DOHH2 (cell line): ENCODE measurements at regions not wholly inside any gene's neighbourhood (a gene's known extent, or its start where the extent isn't known, plus 50 kb on each side); places are given as distances from the start of the nearest gene placed in this dataset.

Experiments
- H3F3A ChIP-seq: fragments of 200-600 bp; sonication (generic), shearing (Covaris generic); 2 replicates; pipeline ENCODE4 v1.6.0; 2016; ENCODE audit warnings: antibody characterized with exemption, mild to moderate bottlenecking; ENCODE audit not compliant: control insufficient read depth, insufficient read depth
- H3K27ac ChIP-seq: fragments of 200-600 bp; sonication (generic); 2 replicates; pipeline ENCODE4 v1.5.1; 2014; ENCODE audit warnings: low read depth, mild to moderate bottlenecking, low read length, moderate library complexity
- H3K27me3 ChIP-seq: fragments of 200-600 bp; sonication (generic); 2 replicates; pipeline ENCODE4 v1.6.1; 2014; ENCODE audit warnings: mild to moderate bottlenecking, low read length, mixed read lengths; ENCODE audit not compliant: control insufficient read depth
- H3K36me3 ChIP-seq: fragments of 200-600 bp; sonication (generic); 2 replicates; pipeline ENCODE4 v1.6.1; 2014; ENCODE audit warnings: mild to moderate bottlenecking, low read length, moderate library complexity, mixed read lengths; ENCODE audit not compliant: control insufficient read depth
- H3K4me1 ChIP-seq: fragments of 200-600 bp; sonication (generic); 2 replicates; pipeline ENCODE4 v1.6.1; 2014; ENCODE audit warnings: mild to moderate bottlenecking, low read length, mixed read lengths; ENCODE audit not compliant: control insufficient read depth
- H3K4me2 ChIP-seq: fragments of 200-600 bp; sonication (generic); 2 replicates; pipeline ENCODE4 v1.6.0; 2014; ENCODE audit warnings: mild to moderate bottlenecking, low read length, moderate library complexity
- H3K4me3 ChIP-seq: fragments of 200-600 bp; sonication (generic); 2 replicates; pipeline ENCODE4 v1.5.1; 2014; ENCODE audit warnings: mild to moderate bottlenecking, low read length, mixed read lengths
- H3K79me2 ChIP-seq: fragments of 200-600 bp; sonication (generic); 2 replicates; pipeline ENCODE4 v1.6.1; 2014; ENCODE audit warnings: mild to moderate bottlenecking, low read length, mixed read lengths; ENCODE audit not compliant: control insufficient read depth
- H3K9me2 ChIP-seq: fragments of 200-600 bp; sonication (generic); replicated peaks from 2 replicates; pipeline ENCODE4 v1.6.1; 2014; ENCODE audit warnings: mild to moderate bottlenecking, low read length, mixed read lengths; ENCODE audit not compliant: control insufficient read depth
- H3K9me3 ChIP-seq: fragments of 200-600 bp; sonication (generic); 2 replicates; pipeline ENCODE4 v1.6.1; 2014; ENCODE audit warnings: antibody characterized with exemption, low read length, mixed read lengths; ENCODE audit not compliant: control insufficient read depth, insufficient read depth
- H4K20me1 ChIP-seq: fragments of 200-600 bp; sonication (generic); 2 replicates; pipeline ENCODE4 v1.6.0; 2014; ENCODE audit warnings: low read depth, mild to moderate bottlenecking, antibody characterized with exemption, low read length, moderate library complexity; ENCODE audit not compliant: control insufficient read depth, insufficient read depth
- EZH2phosphoT487 ChIP-seq: fragments of 200-600 bp; sonication (generic); IDR thresholded peaks from 2 replicates; pipeline ENCODE4 v1.6.1; 2017; ENCODE audit warnings: borderline replicate concordance, mild to moderate bottlenecking, antibody characterized with exemption, low read length, moderate library complexity, mixed read lengths
- TF ChIP-seq, protein P1 (sequence below): fragments of 200-600 bp; sonication (generic); IDR thresholded peaks from one replicate; pipeline ENCODE4 v1.5.1; 2014; ENCODE audit warnings: antibody characterized with exemption, mild to moderate bottlenecking, low read depth, low read length; ENCODE audit not compliant: poor library complexity, severe bottlenecking

DNA sequence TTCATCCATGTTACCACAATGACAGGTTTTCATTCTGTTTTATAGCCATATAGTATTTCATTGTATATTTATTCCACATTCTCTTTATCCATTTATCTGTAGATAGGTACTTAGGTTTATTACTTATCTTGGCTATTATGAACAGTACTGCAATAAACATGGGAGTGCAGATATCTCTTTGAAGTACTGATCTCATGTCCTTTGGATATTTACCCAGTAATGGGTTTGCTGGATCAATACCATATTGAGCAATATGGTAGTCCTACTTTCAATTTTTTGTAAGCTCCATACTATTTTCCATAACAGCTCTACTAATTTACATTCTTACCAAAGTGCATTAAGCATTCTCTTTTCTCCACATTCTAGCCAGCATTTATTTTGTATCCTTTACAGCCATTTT is 235.8 kb upstream of the ALG10 start:
- H3F3A ChIP-seq, result no peaks in the 10 kb centered on the region
- H3K27ac ChIP-seq, result no peak overlapping the region
- H3K79me2 ChIP-seq, result no peaks in the 10 kb centered on the region
- H3K36me3 ChIP-seq, result no peaks in the 10 kb centered on the region
- TF ChIP-seq EZH2phosphoT487, result no peak
- TF ChIP-seq, protein P1, sequence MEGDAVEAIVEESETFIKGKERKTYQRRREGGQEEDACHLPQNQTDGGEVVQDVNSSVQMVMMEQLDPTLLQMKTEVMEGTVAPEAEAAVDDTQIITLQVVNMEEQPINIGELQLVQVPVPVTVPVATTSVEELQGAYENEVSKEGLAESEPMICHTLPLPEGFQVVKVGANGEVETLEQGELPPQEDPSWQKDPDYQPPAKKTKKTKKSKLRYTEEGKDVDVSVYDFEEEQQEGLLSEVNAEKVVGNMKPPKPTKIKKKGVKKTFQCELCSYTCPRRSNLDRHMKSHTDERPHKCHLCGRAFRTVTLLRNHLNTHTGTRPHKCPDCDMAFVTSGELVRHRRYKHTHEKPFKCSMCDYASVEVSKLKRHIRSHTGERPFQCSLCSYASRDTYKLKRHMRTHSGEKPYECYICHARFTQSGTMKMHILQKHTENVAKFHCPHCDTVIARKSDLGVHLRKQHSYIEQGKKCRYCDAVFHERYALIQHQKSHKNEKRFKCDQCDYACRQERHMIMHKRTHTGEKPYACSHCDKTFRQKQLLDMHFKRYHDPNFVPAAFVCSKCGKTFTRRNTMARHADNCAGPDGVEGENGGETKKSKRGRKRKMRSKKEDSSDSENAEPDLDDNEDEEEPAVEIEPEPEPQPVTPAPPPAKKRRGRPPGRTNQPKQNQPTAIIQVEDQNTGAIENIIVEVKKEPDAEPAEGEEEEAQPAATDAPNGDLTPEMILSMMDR, result no peak
- no peaks in the 10 kb centered on the region for H3K27me3 ChIP-seq
- no peak overlapping the region for H3K4me2 ChIP-seq
- H3K9me2 ChIP-seq, result no peaks in the 10 kb centered on the region; the same call in 1 of the 2 replicates
- no peaks in the 10 kb centered on the region for H3K9me3 ChIP-seq
- H3K4me1 ChIP-seq, result no peaks in the 10 kb centered on the region
- no peak overlapping the region for H3K4me3 ChIP-seq
- H4K20me1 ChIP-seq, result no peaks in the 10 kb centered on the region

DNA sequence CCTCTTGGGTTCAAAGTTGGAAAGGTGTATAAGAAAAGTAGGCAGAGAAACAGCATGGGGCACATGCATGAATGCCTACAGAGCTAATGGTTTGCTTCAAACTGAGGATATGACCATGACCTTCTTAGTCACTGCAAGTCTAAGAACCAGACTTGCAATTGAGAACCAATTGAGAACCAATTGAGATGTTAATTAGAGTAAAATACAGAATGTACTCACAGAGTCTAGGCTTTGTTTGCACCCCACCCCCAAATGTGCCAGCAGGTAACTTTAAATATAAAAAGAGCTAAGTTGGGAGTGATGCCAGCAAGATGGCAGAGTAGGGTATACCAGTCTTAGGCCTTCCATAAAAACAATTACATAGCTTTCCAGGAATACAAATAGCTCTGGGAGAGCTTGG is 227.3 kb upstream of the ALG10 start:
- Histone ChIP-seq H3K79me2 (no peaks in the 10 kb centered on the region), H3K4me1 (no peaks in the 10 kb centered on the region), H3K36me3 (no peaks in the 10 kb centered on the region), H3K27me3 (no peaks in the 10 kb centered on the region), H3K27ac (no peak overlapping the region), H3K4me2 (no peak overlapping the region), H3K9me3 (no peaks in the 10 kb centered on the region), H3K4me3 (no peak overlapping the region), H3K9me2 (no peaks in the 10 kb centered on the region), H3F3A (no peaks in the 10 kb centered on the region), H4K20me1 (no peaks in the 10 kb centered on the region)
- TF ChIP-seq, protein P1, result no peak
- TF ChIP-seq EZH2phosphoT487, result no peak

DNA sequence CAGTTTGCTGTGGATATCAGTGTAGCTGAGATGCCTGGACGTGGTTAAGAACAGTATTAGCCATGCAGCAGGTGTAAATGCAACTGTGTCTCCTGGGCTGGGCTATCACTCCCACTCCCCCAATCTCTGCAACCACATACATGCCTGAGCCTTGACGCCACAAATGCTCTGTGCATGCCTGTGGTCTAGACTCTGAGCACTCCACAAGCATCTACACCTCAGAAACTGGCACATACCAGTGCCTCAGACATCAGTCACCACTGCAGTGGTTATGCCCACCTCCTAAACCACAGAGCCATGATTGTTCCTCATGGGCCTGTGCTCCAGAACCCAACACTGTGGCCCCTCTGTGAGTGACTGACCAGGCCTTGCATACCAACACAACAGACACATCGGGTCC is 226.8 kb upstream of the ALG10 start:
- Histone ChIP-seq H3K4me1 (no peaks in the 10 kb centered on the region), H3K4me3 (no peak overlapping the region), H3K36me3 (no peaks in the 10 kb centered on the region), H3K9me2 (no peaks in the 10 kb centered on the region), H3K27me3 (no peaks in the 10 kb centered on the region), H4K20me1 (no peaks in the 10 kb centered on the region), H3K4me2 (no peak overlapping the region), H3K27ac (no peak overlapping the region), H3K9me3 (no peaks in the 10 kb centered on the region), H3K79me2 (no peaks in the 10 kb centered on the region), H3F3A (no peaks in the 10 kb centered on the region)
- no peak for TF ChIP-seq EZH2phosphoT487
- TF ChIP-seq, protein P1, result no peak

DNA sequence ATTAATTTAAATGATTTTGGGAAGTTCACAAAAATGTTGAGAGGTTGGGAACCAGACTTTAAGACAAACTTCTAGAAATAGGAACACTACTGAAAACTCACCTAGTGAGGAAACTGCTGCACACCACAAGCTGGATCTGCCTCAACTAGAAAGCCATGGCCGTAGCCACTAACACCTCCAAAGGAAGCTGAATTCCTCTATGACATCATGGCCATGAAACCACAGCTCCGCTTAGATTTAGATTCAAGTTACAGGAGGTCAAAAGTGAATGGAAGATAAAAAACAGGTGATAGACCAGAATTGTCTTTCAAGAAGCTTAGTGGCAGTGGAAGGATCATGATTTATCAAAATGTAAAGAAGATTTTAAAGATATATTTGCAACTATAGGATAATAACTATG is 208.8 kb upstream of the ALG10 start:
- no peak for TF ChIP-seq EZH2phosphoT487
- TF ChIP-seq, protein P1, result no peak
- Histone ChIP-seq H3K27me3 (no peaks in the 10 kb centered on the region), H3K9me2 (no peaks in the 10 kb centered on the region), H3K36me3 (no peaks in the 10 kb centered on the region), H3K4me2 (no peak overlapping the region), H3K4me1 (no peaks in the 10 kb centered on the region), H3K4me3 (no peak overlapping the region), H4K20me1 (no peaks in the 10 kb centered on the region), H3K79me2 (no peaks in the 10 kb centered on the region), H3K9me3 (no peaks in the 10 kb centered on the region), H3F3A (no peaks in the 10 kb centered on the region), H3K27ac (no peak overlapping the region)
